ENCODE measurements at regions not wholly inside any gene's neighbourhood (a gene's known extent, or its start where the extent isn't known, plus 50 kb on each side); places are given as distances from the start of the nearest gene placed in this dataset.

DNA sequence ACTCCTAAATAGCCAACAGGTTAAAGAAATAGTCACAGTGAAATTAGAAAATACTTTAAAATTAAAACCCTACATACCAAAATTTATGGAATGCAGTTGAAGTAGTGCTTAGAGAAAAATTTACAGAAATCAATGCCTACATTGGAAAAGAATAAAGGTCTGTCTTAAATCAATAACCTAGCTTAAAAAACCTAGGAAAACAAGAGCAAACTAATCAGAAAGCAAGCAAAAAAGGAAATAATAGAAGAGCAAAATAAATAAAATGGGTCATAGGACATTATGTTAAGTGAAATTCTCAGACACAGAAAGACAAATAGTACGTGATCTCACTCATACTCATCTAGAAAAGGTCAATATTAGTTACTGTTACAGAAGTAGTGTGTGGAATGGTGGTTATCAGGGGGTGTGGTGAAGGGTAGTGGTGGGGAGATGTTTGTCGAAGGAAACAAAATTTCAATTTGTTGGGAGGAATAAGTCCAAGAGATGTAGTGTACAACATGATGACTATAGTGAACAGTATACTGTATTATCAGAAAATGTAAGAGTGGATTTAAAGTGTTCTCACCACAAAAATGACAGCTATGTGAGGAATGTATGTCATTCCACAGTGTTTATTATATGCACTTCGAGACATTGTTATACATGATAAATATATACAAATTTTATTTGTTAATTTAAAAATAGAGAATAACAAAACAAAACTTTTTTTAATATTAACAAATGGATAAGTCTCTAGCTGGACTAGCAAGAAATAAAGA lies 423.6 kb downstream of the CDH26 start:
- no peak overlapping the region for H3K4me3 Mint-ChIP-seq (ENCODE audit: unreplicated experiment)
- peaks cover 13% of the 10 kb centered on the region for H3K9me3 Mint-ChIP-seq (ENCODE audit: low read depth)
- H3K27me3 Mint-ChIP-seq (ENCODE audit: low read depth), result peaks cover 6% of the 10 kb centered on the region
- no peak for DNase-seq (ENCODE audit: low spot score)
- TF ChIP-seq, protein P1, sequence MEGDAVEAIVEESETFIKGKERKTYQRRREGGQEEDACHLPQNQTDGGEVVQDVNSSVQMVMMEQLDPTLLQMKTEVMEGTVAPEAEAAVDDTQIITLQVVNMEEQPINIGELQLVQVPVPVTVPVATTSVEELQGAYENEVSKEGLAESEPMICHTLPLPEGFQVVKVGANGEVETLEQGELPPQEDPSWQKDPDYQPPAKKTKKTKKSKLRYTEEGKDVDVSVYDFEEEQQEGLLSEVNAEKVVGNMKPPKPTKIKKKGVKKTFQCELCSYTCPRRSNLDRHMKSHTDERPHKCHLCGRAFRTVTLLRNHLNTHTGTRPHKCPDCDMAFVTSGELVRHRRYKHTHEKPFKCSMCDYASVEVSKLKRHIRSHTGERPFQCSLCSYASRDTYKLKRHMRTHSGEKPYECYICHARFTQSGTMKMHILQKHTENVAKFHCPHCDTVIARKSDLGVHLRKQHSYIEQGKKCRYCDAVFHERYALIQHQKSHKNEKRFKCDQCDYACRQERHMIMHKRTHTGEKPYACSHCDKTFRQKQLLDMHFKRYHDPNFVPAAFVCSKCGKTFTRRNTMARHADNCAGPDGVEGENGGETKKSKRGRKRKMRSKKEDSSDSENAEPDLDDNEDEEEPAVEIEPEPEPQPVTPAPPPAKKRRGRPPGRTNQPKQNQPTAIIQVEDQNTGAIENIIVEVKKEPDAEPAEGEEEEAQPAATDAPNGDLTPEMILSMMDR (IDR thresholded peaks at IDR 0.05), result no peak
- H3K36me3 Mint-ChIP-seq (ENCODE audit: low read depth), result no peaks in the 10 kb centered on the region
- no peak overlapping the region for H3K27ac Mint-ChIP-seq (ENCODE audit: unreplicated experiment)
- H3K4me1 Mint-ChIP-seq (ENCODE audit: low read depth), result peaks cover 5% of the 10 kb centered on the region

DNA sequence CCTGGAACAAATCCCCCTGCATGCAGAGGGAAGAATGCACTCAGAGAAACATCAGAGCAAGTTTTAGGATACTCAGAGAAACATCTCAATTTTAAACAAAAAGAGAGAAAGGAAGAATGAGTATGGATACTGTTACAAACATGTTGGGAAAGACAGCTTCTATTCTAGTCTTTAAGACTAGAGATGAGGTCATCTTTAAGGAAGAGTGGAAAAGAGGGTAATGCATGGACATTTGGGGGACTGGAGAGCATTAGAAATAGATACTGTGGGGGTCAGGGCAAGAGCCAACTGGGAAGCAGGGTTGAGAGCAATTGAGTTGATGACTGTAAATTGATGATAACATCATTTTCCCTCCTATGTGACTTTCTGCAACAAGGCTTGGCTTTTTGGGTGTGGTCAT lies 431.2 kb downstream of the CDH26 start:
- no peak overlapping the region for H3K27ac Mint-ChIP-seq (ENCODE audit: unreplicated experiment)
- H3K36me3 Mint-ChIP-seq (ENCODE audit: low read depth), result no peaks in the 10 kb centered on the region
- H3K4me3 Mint-ChIP-seq (ENCODE audit: unreplicated experiment), result no peak overlapping the region
- TF ChIP-seq, protein P1 (IDR thresholded peaks at IDR 0.05), result no peak
- no peaks in the 10 kb centered on the region for H3K4me1 Mint-ChIP-seq (ENCODE audit: low read depth)
- peaks cover 6% of the 10 kb centered on the region for H3K9me3 Mint-ChIP-seq (ENCODE audit: low read depth)
- no peak for DNase-seq (ENCODE audit: low spot score)
- peaks cover 2% of the 10 kb centered on the region for H3K27me3 Mint-ChIP-seq (ENCODE audit: low read depth)

DNA sequence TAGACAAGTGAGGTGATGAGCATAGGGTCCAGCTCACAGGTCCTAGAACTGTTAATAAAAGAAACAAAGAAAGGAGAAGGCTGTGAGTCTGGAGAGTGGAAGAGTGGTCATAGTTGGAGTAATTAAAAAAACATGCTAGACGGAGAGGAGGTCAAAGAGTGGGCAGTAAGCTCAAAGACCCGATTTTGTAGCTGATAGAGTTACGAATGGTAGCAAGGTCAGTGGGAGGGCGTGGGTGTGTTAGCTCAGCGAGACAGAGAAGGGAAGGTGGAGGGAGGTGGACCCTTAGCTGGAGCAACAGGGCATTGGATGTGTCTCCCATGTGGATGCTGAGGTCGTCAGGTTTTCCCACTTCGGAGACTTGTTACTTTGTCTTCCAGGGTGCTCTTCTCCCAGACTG lies 431.7 kb downstream of the CDH26 start:
- DNase-seq (ENCODE audit: low spot score), result no peak
- H3K36me3 Mint-ChIP-seq (ENCODE audit: low read depth), result no peaks in the 10 kb centered on the region
- TF ChIP-seq, protein P1 (IDR thresholded peaks at IDR 0.05), result no peak
- no peak overlapping the region for H3K4me3 Mint-ChIP-seq (ENCODE audit: unreplicated experiment)
- H3K27ac Mint-ChIP-seq (ENCODE audit: unreplicated experiment), result no peak overlapping the region
- H3K27me3 Mint-ChIP-seq (ENCODE audit: low read depth), result peaks cover 2% of the 10 kb centered on the region
- H3K9me3 Mint-ChIP-seq (ENCODE audit: low read depth), result peaks cover 6% of the 10 kb centered on the region
- no peaks in the 10 kb centered on the region for H3K4me1 Mint-ChIP-seq (ENCODE audit: low read depth)

DNA sequence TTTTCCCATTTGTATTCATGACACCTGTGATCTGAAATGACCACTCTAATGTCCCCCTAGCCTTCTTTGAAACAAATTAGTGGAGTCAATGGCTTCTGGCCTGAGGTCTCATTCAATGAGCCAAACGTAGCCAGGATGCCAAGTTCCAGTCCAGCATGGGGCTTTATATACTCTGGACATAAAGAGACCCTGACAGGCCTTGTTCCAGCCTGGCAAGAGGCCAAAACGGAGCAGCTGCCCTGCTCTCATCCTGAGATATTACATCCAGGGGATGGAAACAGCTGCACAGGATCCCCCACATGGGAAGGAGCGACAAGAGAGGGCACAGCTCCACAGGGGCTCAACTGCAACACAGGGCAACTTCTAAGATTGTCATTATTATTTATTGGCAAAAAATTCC lies 437.8 kb downstream of the CDH26 start:
- Mint-ChIP-seq H3K27ac (ENCODE audit: unreplicated experiment) (no peak overlapping the region), H3K4me1 (ENCODE audit: low read depth) (no peaks in the 10 kb centered on the region), H3K9me3 (ENCODE audit: low read depth) (peaks cover 15% of the 10 kb centered on the region), H3K36me3 (ENCODE audit: low read depth) (no peaks in the 10 kb centered on the region), H3K27me3 (ENCODE audit: low read depth) (peaks cover 7% of the 10 kb centered on the region), H3K4me3 (ENCODE audit: unreplicated experiment) (no peak overlapping the region)
- TF ChIP-seq, protein P1 (IDR thresholded peaks at IDR 0.05), result no peak
- no peak for DNase-seq (ENCODE audit: low spot score)

DNA sequence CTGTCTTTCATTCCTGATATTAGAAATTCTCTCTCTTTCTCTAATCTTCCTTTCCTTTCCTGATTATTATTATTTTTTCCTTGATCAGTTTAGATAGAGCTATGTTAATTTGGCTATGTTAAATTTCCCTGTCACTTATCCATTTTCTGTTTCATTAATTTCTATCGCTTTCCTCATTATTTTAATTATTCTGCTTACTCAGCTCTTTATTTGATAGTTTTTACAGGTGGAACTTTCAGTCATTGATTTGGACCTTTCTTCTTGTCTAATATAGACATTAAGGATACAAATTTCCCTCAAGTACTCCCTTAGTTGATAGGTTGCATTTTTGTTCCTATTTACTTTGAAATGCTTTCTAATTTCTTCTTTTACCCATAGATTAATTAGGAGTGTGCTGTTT lies 442.3 kb downstream of the CDH26 start:
- DNase-seq (ENCODE audit: low spot score), result no peak
- Mint-ChIP-seq H3K9me3 (ENCODE audit: low read depth) (peaks cover 15% of the 10 kb centered on the region), H3K4me1 (ENCODE audit: low read depth) (no peaks in the 10 kb centered on the region), H3K4me3 (ENCODE audit: unreplicated experiment) (no peak overlapping the region), H3K27ac (ENCODE audit: unreplicated experiment) (no peak overlapping the region), H3K36me3 (ENCODE audit: low read depth) (no peaks in the 10 kb centered on the region), H3K27me3 (ENCODE audit: low read depth) (peaks cover 7% of the 10 kb centered on the region)
- TF ChIP-seq, protein P1 (IDR thresholded peaks at IDR 0.05), result no peak
